Osteocyte (in vitro differentiated cells): ENCODE measurements at regions not wholly inside any gene's neighbourhood (a gene's known extent, or its start where the extent isn't known, plus 50 kb on each side); places are given as distances from the start of the nearest gene placed in this dataset.

Source experiments
- DNase-seq: peaks from one replicate; pipeline ENCODE4 v3.0.0; 2021; ENCODE audit warnings: mixed read lengths; ENCODE audit not compliant: unreplicated experiment; ENCODE audit errors: extremely low spot score
- H3K27ac Mint-ChIP-seq: one replicate; pipeline ENCODE4 v1.8.0; 2021; ENCODE audit warnings: mild to moderate bottlenecking, mixed read lengths; ENCODE audit not compliant: unreplicated experiment
- H3K27me3 Mint-ChIP-seq: one replicate; pipeline ENCODE4 v1.8.0; 2021; ENCODE audit warnings: mixed read lengths; ENCODE audit not compliant: unreplicated experiment
- H3K36me3 Mint-ChIP-seq: one replicate; pipeline ENCODE4 v1.8.0; 2021; ENCODE audit warnings: mixed read lengths; ENCODE audit not compliant: unreplicated experiment
- H3K4me1 Mint-ChIP-seq: one replicate; pipeline ENCODE4 v1.8.0; 2021; ENCODE audit warnings: mixed read lengths; ENCODE audit not compliant: unreplicated experiment
- H3K4me3 Mint-ChIP-seq: one replicate; pipeline ENCODE4 v1.8.0; 2021; ENCODE audit warnings: mild to moderate bottlenecking, moderate library complexity, mixed read lengths; ENCODE audit not compliant: unreplicated experiment
- H3K9me3 Mint-ChIP-seq: one replicate; pipeline ENCODE4 v1.8.0; 2021; ENCODE audit warnings: mixed read lengths; ENCODE audit not compliant: unreplicated experiment
- TF ChIP-seq, protein P1 (sequence below): fragments of 200-600 bp; sonication (generic); IDR thresholded peaks from 2 replicates; pipeline ENCODE4 v1.5.0; 2021; ENCODE audit warnings: antibody characterized with exemption, mild to moderate bottlenecking, moderate library complexity

DNA sequence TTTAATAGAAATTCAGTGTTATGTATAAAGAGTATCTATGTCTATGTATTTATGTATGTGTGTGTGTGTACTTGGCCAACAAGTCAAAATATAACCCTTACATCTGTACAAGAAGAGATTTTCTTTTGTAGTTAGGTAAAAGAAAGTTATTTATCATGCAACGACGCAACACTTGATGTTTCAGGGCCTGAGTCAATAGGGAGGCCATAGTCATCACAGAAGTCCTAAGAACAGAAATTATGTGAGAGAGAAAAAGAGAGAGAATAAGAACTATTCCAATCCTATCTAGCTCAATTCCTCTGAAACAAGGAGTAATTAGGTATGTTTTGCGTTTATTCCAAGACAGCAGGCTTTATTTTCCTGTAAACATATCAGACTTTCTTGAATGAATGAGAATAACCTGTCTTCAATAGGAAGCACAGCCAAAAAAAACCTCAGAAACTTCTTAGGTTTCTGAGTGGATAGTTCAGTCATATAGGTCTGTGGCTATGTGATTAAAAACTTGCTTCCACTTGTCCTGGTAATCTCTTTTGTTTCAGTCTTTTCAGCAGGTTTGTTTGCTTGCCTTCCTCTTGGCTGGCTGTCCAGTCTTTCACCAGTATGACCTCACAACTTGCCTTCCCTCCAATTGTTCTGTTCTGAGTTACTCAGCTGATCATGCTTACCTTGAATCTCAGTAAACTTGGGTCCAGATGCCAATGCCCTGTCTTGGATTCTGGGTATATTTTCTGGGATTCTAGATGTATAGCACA lies 382.4 kb upstream of the GBE1 start:
- Mint-ChIP-seq H3K4me3 (no peak overlapping the region), H3K9me3 (no peaks in the 10 kb centered on the region), H3K27ac (no peak overlapping the region), H3K4me1 (no peaks in the 10 kb centered on the region), H3K27me3 (no peaks in the 10 kb centered on the region), H3K36me3 (no peaks in the 10 kb centered on the region)
- TF ChIP-seq, protein P1, sequence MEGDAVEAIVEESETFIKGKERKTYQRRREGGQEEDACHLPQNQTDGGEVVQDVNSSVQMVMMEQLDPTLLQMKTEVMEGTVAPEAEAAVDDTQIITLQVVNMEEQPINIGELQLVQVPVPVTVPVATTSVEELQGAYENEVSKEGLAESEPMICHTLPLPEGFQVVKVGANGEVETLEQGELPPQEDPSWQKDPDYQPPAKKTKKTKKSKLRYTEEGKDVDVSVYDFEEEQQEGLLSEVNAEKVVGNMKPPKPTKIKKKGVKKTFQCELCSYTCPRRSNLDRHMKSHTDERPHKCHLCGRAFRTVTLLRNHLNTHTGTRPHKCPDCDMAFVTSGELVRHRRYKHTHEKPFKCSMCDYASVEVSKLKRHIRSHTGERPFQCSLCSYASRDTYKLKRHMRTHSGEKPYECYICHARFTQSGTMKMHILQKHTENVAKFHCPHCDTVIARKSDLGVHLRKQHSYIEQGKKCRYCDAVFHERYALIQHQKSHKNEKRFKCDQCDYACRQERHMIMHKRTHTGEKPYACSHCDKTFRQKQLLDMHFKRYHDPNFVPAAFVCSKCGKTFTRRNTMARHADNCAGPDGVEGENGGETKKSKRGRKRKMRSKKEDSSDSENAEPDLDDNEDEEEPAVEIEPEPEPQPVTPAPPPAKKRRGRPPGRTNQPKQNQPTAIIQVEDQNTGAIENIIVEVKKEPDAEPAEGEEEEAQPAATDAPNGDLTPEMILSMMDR = no peak
- DNase-seq = no peak

DNA sequence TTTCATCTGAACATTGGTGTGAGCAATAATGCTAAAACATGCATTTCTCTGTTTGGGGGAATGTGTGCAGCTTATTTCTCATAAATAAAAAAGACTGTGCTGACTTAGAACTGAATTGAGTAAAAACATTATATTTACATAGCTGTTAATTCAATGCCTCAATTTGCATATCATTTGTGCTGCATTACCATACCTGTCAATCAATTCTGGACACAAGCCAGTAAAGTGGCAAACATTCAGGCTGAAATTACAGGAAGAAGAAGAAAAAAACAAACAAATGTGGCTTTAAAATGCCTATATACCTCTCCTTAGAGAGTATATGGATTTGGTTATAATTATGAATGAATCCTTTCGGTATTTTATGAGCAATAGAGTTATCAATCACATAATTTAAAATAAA lies 380.1 kb upstream of the GBE1 start:
- Mint-ChIP-seq H3K27ac (no peak overlapping the region), H3K27me3 (no peaks in the 10 kb centered on the region), H3K4me1 (no peaks in the 10 kb centered on the region), H3K4me3 (no peak overlapping the region), H3K9me3 (no peaks in the 10 kb centered on the region), H3K36me3 (no peaks in the 10 kb centered on the region)
- no peak for DNase-seq
- TF ChIP-seq, protein P1 = no peak

DNA sequence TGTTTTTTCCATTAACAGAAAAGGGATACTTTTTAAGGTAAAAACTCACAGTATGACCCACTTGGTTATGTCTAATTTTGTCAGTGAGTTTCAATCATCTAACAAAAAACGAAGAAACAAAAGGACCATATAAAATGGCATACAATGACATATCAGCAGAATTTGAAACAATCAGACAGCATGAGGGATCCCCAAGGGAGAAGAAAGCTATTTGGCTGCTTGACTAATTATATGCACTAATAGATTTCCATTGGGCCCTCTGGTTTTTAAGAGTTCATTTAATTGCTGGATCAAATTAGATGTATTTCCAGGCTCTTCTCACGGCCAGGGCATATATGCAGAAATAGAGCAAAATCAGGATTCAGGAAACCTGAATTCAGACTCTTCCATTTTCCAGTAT lies 376.4 kb upstream of the GBE1 start:
- H3K9me3 Mint-ChIP-seq = no peaks in the 10 kb centered on the region

DNA sequence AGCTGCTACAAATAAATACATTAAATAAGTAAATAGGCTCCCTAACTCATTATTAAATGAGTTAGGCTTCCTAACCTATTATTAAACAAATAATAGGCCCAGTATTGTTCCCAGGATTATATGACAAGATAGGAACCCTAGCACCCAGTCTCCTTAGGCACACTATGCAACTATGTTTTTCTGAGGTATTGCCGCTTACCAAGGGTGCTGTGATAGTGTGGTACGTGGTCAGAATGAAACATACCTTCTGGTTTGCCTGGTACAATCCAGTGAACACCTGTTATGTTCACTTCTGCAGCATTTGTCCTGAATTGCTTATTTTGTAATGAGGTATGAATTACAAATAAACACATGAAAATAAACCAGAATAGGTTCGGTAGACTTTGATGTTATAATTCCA lies 375.6 kb upstream of the GBE1 start:
- Mint-ChIP-seq H3K36me3 (no peaks in the 10 kb centered on the region), H3K27ac (no peak overlapping the region), H3K4me1 (peaks cover 3% of the 10 kb centered on the region), H3K27me3 (no peaks in the 10 kb centered on the region), H3K9me3 (no peaks in the 10 kb centered on the region), H3K4me3 (no peak overlapping the region)
- no peak for DNase-seq
- TF ChIP-seq, protein P1 = no peak

More for the DNA sequence above, 376.4 kb upstream of the GBE1 start:
- Mint-ChIP-seq H3K27me3 (no peaks in the 10 kb centered on the region), H3K4me1 (peaks cover 1% of the 10 kb centered on the region), H3K4me3 (no peak overlapping the region), H3K36me3 (no peaks in the 10 kb centered on the region), H3K27ac (no peak overlapping the region)
- DNase-seq = no peak
- TF ChIP-seq, protein P1 = no peak

DNA sequence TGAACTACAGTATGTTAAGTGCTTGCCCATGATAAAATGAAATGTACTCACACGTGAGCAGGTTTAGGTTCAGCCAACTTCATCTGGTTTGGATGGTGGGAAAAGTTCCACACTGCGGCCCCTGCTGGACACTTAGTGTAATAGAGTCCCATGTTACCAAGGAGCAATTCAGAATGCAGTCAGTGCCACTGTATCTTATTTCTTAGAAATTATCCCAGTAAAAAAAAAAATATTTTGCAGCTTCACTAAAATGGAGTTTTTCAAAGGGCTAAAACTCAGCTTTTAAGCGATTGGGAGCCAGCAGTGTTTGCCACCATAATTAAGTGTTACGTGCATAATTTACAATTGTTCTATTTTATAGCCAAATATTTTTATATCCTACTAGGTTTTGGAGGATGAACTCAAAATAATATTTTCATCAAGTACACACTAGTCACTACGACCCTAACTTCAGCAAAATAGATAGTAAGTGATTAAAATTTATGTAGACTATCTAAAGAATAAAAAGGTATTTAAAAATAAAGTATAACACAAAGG lies 371.7 kb upstream of the GBE1 start:
- TF ChIP-seq, protein P1 = peak; percentile 89
- Mint-ChIP-seq H3K4me3 (no peak overlapping the region), H3K27ac (no peak overlapping the region), H3K9me3 (no peaks in the 10 kb centered on the region), H3K27me3 (no peaks in the 10 kb centered on the region), H3K4me1 (peaks cover 3% of the 10 kb centered on the region), H3K36me3 (no peaks in the 10 kb centered on the region)
- DNase-seq = no peak
